ENCODE measurements at regions not wholly inside any gene's neighbourhood (a gene's known extent, or its start where the extent isn't known, plus 50 kb on each side); places are given as distances from the start of the nearest gene placed in this dataset.

DNA sequence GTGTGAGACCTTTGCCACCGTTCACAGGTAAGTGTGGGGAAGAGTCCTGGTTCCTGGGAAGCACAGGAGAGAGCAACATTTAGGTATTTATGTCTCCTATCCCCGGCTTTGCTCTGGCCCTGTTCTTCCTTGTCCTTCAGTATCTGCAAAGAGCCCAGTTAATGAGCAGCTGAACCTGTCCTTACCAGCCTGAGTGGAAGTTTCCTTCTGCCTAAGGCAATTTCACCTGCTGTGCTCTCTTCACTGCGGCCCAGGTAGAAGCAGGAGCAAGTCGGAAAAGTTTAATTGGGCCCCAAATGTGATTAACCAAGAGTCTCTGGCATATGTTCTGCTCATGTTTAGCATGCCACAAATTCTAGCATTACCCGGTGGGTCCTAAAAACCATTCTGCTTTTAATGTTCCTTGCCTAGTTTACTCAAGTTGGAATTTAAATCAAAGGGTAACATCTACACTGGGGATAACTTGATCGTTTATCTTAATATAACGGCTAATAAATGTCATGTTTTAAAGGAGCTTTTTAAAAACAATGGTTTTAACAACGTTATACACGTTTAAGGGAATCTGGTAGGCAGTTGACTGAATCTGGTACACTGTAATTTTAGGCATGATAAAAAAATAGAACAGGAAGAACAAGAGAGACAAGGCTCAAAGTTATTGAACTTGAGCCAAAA is 817.1 kb downstream of the TYW1 start:
- Histone ChIP-seq H3K27me3 (replicated peaks; ENCODE audit: control insufficient read depth, insufficient read depth, low read length) (no peaks in the 10 kb centered on the region), H3K36me3 (ENCODE audit: control insufficient read depth, insufficient read depth, low read length) (no peaks in the 10 kb centered on the region), H3K4me3 (replicated peaks; ENCODE audit: low read depth, low read length) (no peak overlapping the region)
- DNase-seq (ENCODE audit: extremely low read depth, insufficient read length), result no peak
- TF ChIP-seq, protein P1, sequence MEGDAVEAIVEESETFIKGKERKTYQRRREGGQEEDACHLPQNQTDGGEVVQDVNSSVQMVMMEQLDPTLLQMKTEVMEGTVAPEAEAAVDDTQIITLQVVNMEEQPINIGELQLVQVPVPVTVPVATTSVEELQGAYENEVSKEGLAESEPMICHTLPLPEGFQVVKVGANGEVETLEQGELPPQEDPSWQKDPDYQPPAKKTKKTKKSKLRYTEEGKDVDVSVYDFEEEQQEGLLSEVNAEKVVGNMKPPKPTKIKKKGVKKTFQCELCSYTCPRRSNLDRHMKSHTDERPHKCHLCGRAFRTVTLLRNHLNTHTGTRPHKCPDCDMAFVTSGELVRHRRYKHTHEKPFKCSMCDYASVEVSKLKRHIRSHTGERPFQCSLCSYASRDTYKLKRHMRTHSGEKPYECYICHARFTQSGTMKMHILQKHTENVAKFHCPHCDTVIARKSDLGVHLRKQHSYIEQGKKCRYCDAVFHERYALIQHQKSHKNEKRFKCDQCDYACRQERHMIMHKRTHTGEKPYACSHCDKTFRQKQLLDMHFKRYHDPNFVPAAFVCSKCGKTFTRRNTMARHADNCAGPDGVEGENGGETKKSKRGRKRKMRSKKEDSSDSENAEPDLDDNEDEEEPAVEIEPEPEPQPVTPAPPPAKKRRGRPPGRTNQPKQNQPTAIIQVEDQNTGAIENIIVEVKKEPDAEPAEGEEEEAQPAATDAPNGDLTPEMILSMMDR (IDR thresholded peaks at IDR 0.05; ENCODE audit: insufficient read depth, low read length, poor library complexity, severe bottlenecking), result no peak

DNA sequence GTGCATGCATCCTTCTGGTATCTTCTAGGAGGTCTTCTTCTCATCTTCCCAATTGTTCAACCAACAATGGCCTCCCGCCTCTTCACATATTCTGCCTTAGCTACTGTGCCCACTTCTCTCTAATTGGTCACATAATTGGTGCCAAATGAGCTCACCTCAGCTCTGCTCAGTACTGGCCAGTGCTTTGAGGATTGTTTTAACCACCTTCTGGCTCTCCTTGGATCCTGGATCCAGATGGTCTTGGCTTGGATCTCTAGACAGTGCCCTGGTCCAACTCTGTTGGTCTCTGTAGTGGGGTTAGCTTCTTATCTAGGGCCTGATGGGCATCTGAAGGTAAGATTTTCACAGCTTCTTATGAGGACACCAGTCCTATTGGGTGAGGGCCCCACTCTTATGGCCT is 820.8 kb downstream of the TYW1 start:
- TF ChIP-seq, protein P1 (IDR thresholded peaks at IDR 0.05; ENCODE audit: insufficient read depth, low read length, poor library complexity, severe bottlenecking), result no peak
- Histone ChIP-seq H3K27me3 (replicated peaks; ENCODE audit: control insufficient read depth, insufficient read depth, low read length) (no peaks in the 10 kb centered on the region), H3K4me3 (replicated peaks; ENCODE audit: low read depth, low read length) (no peak overlapping the region), H3K36me3 (ENCODE audit: control insufficient read depth, insufficient read depth, low read length) (no peaks in the 10 kb centered on the region)
- DNase-seq (ENCODE audit: extremely low read depth, insufficient read length), result no peak

DNA sequence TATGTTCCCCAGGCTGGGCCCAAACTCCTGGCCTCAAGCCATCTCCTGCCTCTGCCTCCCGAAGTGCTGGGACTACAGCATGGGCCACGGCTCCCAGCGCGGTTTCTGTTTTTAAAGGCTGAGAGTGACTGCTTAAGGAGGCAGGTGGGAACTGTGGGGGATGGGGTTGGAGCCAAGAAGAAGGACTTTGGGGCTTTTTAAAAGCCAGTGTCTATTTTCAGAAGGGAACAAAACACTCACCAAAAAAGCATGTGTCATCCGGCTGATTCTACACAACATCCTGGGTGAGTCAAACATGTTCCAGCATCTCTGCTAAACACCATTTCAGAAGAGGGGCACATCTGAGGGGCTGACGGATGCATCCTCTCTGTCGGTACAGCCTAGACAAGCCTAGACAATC is 824.5 kb downstream of the TYW1 start:
- no peaks in the 10 kb centered on the region for H3K27me3 ChIP-seq (replicated peaks; ENCODE audit: control insufficient read depth, insufficient read depth, low read length)
- TF ChIP-seq, protein P1 (IDR thresholded peaks at IDR 0.05; ENCODE audit: insufficient read depth, low read length, poor library complexity, severe bottlenecking), result no peak
- DNase-seq (ENCODE audit: extremely low read depth, insufficient read length), result no peak
- no peak overlapping the region for H3K4me3 ChIP-seq (replicated peaks; ENCODE audit: low read depth, low read length)
- H3K36me3 ChIP-seq (ENCODE audit: control insufficient read depth, insufficient read depth, low read length), result no peaks in the 10 kb centered on the region

DNA sequence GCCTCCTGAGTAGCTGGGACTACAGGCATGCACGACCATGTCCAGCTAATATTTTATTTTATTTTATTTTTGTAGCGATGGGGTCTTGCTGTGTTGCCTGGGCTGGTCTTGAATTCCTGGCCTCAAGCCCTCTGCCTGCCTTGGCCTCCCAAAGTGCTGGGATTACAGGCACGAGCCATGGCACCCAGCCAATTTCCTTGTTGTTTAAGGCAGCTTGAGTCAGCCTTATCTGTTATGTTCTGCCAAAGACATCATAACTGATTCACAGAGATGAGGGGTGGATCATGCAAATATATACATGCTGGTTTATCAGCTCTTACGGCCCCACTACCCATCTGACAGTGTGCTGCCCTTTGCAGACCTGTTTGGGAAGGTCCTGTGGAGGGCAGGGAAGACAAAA is 826.7 kb downstream of the TYW1 start:
- Histone ChIP-seq H3K27me3 (replicated peaks; ENCODE audit: control insufficient read depth, insufficient read depth, low read length) (no peaks in the 10 kb centered on the region), H3K36me3 (ENCODE audit: control insufficient read depth, insufficient read depth, low read length) (no peaks in the 10 kb centered on the region), H3K4me3 (replicated peaks; ENCODE audit: low read depth, low read length) (no peak overlapping the region)
- TF ChIP-seq, protein P1 (IDR thresholded peaks at IDR 0.05; ENCODE audit: insufficient read depth, low read length, poor library complexity, severe bottlenecking), result no peak
- no peak for DNase-seq (ENCODE audit: extremely low read depth, insufficient read length)

DNA sequence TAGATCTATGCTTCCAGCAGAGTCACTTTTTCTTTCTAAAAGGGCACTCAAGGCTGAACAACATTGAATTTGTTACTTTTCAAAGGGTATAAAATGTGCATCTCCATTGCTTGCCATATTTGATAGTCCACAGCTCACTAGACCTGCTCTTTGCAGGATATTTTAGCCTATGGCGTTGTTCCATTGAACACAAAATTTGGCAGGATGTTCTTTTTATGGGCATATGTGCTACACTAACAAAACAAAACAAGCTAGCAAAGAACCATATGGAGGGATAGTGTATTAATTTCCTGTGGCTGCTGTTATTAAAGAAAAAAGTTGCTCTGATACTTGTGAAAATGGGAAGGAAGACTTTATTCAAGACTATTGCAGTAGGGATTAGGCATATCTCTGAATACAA is 828.7 kb downstream of the TYW1 start:
- no peaks in the 10 kb centered on the region for H3K27me3 ChIP-seq (replicated peaks; ENCODE audit: control insufficient read depth, insufficient read depth, low read length)
- no peak for DNase-seq (ENCODE audit: extremely low read depth, insufficient read length)
- H3K36me3 ChIP-seq (ENCODE audit: control insufficient read depth, insufficient read depth, low read length), result no peaks in the 10 kb centered on the region
- TF ChIP-seq, protein P1 (IDR thresholded peaks at IDR 0.05; ENCODE audit: insufficient read depth, low read length, poor library complexity, severe bottlenecking), result no peak
- H3K4me3 ChIP-seq (replicated peaks; ENCODE audit: low read depth, low read length), result no peak overlapping the region

DNA sequence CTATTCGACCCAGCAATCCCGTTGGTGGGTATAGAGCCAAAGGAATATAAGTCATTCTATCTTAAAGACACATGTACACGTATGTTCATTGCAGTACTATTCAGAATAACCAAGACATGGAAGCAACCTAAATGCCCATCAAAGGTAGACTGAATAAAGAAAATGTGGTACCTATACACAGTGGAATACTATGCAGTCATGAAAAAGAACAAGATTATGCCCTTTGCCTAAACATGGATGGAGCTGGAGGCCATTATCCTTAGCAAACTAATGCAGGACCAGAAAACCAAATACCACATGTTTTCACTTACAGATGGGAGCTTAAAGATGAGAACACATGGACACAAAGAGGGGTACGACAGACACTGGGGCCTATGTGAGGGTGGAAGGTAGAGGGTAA is 845.3 kb downstream of the TYW1 start:
- no peaks in the 10 kb centered on the region for H3K27me3 ChIP-seq (replicated peaks; ENCODE audit: control insufficient read depth, insufficient read depth, low read length)
- no peak overlapping the region for H3K4me3 ChIP-seq (replicated peaks; ENCODE audit: low read depth, low read length)
- no peaks in the 10 kb centered on the region for H3K36me3 ChIP-seq (ENCODE audit: control insufficient read depth, insufficient read depth, low read length)
- TF ChIP-seq, protein P1 (IDR thresholded peaks at IDR 0.05; ENCODE audit: insufficient read depth, low read length, poor library complexity, severe bottlenecking), result no peak
- DNase-seq (ENCODE audit: extremely low read depth, insufficient read length), result no peak

Measured in GM06990 (cell line).